Loucy (cell line): ENCODE measurements at regions not wholly inside any gene's neighbourhood (a gene's known extent, or its start where the extent isn't known, plus 50 kb on each side); places are given as distances from the start of the nearest gene placed in this dataset.
"Not testable (repeated sequence)": the region's sequence is repeated elsewhere in the genome, so short reads cannot be mapped to it uniquely, and the experiment has no call there.

Source experiments
- EZH2phosphoT487 ChIP-seq: fragments of 200-600 bp; IDR thresholded peaks from 2 replicates; pipeline ENCODE4 v1.6.1; 2018; ENCODE audit warnings: antibody characterized with exemption, mild to moderate bottlenecking, moderate library complexity, borderline replicate concordance
- TF ChIP-seq, protein P1 (sequence below): fragments of 200-600 bp; sonication (generic); conservative IDR thresholded peaks from 2 replicates; pipeline ENCODE4 v1.5.1; 2014; ENCODE audit warnings: mild to moderate bottlenecking, antibody characterized with exemption, low read length

DNA sequence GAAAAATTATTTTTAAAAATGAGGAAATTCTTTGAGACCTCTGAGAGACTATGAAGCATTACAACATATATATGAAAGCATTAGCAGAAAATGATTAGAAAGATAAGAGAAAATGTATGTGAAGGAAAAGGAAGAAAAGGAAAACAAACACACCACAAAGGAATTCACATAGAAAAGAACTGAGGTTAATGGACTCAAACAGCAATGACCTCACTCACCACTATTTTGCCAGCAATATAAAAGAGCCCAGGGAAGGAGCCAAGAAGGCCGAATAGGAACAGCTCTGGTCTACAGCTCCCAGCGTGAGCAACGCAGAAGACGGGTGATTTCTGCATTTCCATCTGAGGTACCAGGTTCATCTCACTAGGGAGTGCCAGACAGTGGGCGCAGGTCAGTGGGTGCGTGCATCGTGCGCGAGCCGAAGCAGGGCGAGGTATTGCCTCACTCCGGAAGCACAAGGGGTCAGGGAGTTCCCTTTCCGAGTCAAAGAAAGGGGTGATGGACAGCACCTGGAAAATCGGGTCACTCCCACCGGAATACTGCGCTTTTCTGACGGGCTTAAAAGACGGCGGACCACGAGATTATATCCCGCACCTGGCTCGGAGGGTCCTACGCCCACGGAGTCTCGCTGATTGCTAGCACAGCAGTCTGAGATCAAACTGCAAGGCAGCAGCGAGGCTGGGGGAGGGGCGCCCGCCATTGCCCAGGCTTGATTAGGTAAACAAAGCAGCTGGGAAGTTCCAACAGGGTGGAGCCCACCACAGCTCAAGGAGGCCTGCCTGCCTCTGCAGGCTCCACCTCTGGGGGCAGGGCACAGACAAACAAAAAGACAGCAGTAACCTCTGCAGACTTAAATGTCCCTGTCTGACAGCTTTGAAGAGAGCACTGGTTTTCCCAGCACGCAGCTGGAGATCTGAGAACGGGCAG lies 1075.2 kb upstream of the NOVA1 start:
- TF ChIP-seq, protein P1, sequence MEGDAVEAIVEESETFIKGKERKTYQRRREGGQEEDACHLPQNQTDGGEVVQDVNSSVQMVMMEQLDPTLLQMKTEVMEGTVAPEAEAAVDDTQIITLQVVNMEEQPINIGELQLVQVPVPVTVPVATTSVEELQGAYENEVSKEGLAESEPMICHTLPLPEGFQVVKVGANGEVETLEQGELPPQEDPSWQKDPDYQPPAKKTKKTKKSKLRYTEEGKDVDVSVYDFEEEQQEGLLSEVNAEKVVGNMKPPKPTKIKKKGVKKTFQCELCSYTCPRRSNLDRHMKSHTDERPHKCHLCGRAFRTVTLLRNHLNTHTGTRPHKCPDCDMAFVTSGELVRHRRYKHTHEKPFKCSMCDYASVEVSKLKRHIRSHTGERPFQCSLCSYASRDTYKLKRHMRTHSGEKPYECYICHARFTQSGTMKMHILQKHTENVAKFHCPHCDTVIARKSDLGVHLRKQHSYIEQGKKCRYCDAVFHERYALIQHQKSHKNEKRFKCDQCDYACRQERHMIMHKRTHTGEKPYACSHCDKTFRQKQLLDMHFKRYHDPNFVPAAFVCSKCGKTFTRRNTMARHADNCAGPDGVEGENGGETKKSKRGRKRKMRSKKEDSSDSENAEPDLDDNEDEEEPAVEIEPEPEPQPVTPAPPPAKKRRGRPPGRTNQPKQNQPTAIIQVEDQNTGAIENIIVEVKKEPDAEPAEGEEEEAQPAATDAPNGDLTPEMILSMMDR: not testable (repeated sequence)
- TF ChIP-seq EZH2phosphoT487: not testable (repeated sequence)
